HS-5 (cell line): ENCODE measurements at regions not wholly inside any gene's neighbourhood (a gene's known extent, or its start where the extent isn't known, plus 50 kb on each side); places are given as distances from the start of the nearest gene placed in this dataset.
"Not testable (repeated sequence)": the region's sequence is repeated elsewhere in the genome, so short reads cannot be mapped to it uniquely, and the experiment has no call there.

ENCODE experiments used
- DNase-seq: peaks from one replicate; pipeline ENCODE4 v3.0.0-alpha.2; 2012; ENCODE audit warnings: low read depth

GRCh38 chr10:122780391-122780790 lies 65.3 kb downstream of the CUZD1 start:
- peak; percentile 69 for DNase-seq

GRCh38 chr10:122779924-122780323 lies 65.7 kb downstream of the CUZD1 start:
- no peak for DNase-seq

- DNase-seq = no peak
Measured at GRCh38 chr10:122777515-122778059, 68.1 kb downstream of the CUZD1 start.

GRCh38 chr10:122774231-122774630 lies 71.4 kb downstream of the CUZD1 start:
- no peak for DNase-seq

- DNase-seq = not testable (repeated sequence)
Measured at GRCh38 chr10:122771404-122771803, 71.8 kb upstream of the C10orf120 start.

- DNase-seq = no peak
Measured at GRCh38 chr10:122768389-122768745, 68.7 kb upstream of the C10orf120 start.

GRCh38 chr10:122767621-122768388 lies 68.2 kb upstream of the C10orf120 start:
- DNase-seq = no peak

- no peak for DNase-seq
Measured at GRCh38 chr10:122765412-122765811, 65.8 kb upstream of the C10orf120 start.

GRCh38 chr10:122756656-122757055 lies 57.0 kb upstream of the C10orf120 start:
- no peak for DNase-seq

GRCh38 chr10:122754491-122755235 lies 55.0 kb upstream of the C10orf120 start:
- DNase-seq = no peak

GRCh38 chr10:122749886-122750285 lies 50.2 kb upstream of the C10orf120 start:
- no peak for DNase-seq
